NT2/D1 (cell line): ENCODE measurements at regions not wholly inside any gene's neighbourhood (a gene's known extent, or its start where the extent isn't known, plus 50 kb on each side); places are given as distances from the start of the nearest gene placed in this dataset.

ENCODE experiments used
- DNase-seq: peaks from one replicate; pipeline ENCODE4 v3.0.0-alpha.2; 2011; ENCODE audit warnings: low read depth, low spot score
- H3K27me3 ChIP-seq: 2 replicates; pipeline ENCODE4 v1.6.0; 2011; ENCODE audit warnings: mild to moderate bottlenecking; ENCODE audit not compliant: insufficient read length, insufficient read depth
- H3K36me3 ChIP-seq: 2 replicates; pipeline ENCODE4 v1.6.1; 2011; ENCODE audit warnings: mild to moderate bottlenecking, low read length, mixed read lengths; ENCODE audit not compliant: insufficient read depth, insufficient read length
- H3K4me1 ChIP-seq: 2 replicates; pipeline ENCODE4 v1.5.1; 2011; ENCODE audit not compliant: insufficient read depth, insufficient read length
- H3K4me3 ChIP-seq: 2 replicates; pipeline ENCODE4 v1.5.1; 2011; ENCODE audit warnings: low read depth; ENCODE audit not compliant: insufficient read length
- H3K9ac ChIP-seq: 2 replicates; pipeline ENCODE4 v1.6.0; 2011; ENCODE audit warnings: low read depth; ENCODE audit not compliant: insufficient read length
- H3K9me3 ChIP-seq: 2 replicates; pipeline ENCODE4 v1.5.1; 2011; ENCODE audit warnings: mild to moderate bottlenecking, low read length; ENCODE audit not compliant: insufficient read depth
- SUZ12 ChIP-seq: IDR thresholded peaks from 2 replicates; pipeline ENCODE4 v1.6.1; 2011; ENCODE audit not compliant: insufficient read length, insufficient read depth; ENCODE audit errors: extremely low read depth
- YY1 ChIP-seq: IDR thresholded peaks from 2 replicates; pipeline ENCODE4 v1.6.1; 2011; ENCODE audit not compliant: insufficient read length, insufficient read depth
- ZNF274 ChIP-seq: IDR thresholded peaks from 2 replicates; pipeline ENCODE4 v1.6.1; 2011; ENCODE audit warnings: mild to moderate bottlenecking, low read depth, low read length

DNA sequence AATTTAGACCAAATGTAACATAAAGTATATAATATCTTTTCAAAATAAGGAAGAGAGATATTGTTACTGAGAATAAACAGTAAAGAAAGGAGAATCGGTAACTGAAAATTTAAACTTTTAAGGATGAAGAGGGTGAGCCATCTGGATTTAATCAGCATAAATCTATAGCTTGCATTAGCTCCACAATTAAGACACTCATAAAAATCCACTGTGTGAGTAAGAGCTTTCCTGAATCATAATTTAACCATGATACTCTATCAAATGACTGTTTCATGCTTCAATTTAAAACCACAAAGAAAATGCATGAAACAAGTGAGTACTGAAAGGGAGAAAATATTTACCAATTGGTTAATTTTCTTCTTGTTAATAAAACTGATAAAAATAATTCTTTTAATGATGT lies 951.5 kb upstream of the SLIT2 start:
- Histone ChIP-seq H3K4me3 (no peak overlapping the region), H3K9me3 (no peaks in the 10 kb centered on the region), H3K27me3 (no peaks in the 10 kb centered on the region), H3K9ac (no peak overlapping the region), H3K36me3 (no peaks in the 10 kb centered on the region), H3K4me1 (no peaks in the 10 kb centered on the region)
- TF ChIP-seq SUZ12 (no peak), YY1 (no peak), ZNF274 (no peak)
- no peak for DNase-seq

DNA sequence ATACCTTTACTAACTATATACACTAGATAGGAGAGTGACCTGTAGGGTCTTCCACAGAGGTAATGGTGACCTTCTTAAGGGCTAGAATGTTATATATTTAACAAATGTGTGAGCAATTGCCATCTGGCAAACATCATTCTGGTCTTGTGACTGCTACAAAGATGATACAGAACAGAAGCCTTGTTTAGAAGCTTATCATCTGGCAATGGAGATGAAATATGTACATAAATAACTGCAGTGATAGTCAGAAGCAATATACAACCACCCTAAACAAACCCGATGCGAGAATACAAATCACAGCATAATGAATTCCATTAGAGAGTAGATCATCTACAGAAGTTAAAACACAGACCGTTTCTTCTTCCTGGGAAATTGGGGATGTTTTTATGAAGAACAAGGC lies 952.7 kb upstream of the SLIT2 start:
- Histone ChIP-seq H3K9me3 (no peaks in the 10 kb centered on the region), H3K4me3 (no peak overlapping the region), H3K9ac (no peak overlapping the region), H3K27me3 (no peaks in the 10 kb centered on the region), H3K4me1 (no peaks in the 10 kb centered on the region), H3K36me3 (no peaks in the 10 kb centered on the region)
- DNase-seq, result no peak
- TF ChIP-seq SUZ12 (no peak), YY1 (no peak), ZNF274 (no peak)

DNA sequence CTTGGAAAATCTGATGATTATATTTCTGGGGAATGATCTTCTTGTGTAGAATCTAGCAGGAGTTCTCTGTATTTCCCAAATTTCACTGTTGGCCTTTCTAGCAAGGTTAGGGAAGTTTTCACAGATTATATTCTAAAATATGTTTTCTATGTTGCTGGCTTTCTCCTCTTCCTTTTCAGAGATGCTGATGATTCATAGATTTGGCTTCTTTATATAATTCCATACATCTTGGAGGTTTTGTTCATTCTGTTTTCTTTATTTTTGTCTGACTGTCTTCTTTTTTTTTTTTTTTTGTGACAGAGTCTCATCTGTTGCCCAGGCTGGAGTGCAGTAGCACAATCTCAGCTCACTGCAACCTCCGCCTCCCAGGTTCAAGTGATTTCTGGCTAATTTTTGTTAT lies 957.9 kb upstream of the SLIT2 start:
- no peak overlapping the region for H3K9ac ChIP-seq

DNA sequence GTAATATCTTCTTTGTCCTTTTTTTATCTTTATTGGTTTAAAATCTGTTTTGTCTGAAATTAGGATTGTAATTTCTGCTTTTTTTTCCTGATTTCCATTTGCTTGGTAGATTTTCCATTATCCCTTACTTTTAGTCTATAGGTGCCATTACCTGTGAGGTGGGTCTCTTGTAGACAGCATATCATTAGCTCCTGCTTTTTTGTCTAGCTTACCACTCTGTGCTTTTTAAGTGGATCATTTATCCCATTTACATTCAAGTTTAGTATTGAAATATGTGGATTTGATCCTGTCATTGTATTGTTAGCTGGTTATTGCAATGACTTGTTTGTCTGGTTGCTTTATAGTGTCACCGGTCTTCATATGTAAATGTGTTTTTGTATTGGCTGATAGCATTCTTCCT lies 958.6 kb upstream of the SLIT2 start:
- Histone ChIP-seq H3K27me3 (no peaks in the 10 kb centered on the region), H3K4me1 (no peaks in the 10 kb centered on the region), H3K9ac (no peak overlapping the region), H3K9me3 (peaks cover 22% of the 10 kb centered on the region), H3K36me3 (no peaks in the 10 kb centered on the region), H3K4me3 (no peak overlapping the region)
- DNase-seq, result no peak
- TF ChIP-seq ZNF274 (no peak), YY1 (no peak), SUZ12 (no peak)

More for the DNA sequence above, 957.9 kb upstream of the SLIT2 start:
- peaks cover 22% of the 10 kb centered on the region for H3K9me3 ChIP-seq
- DNase-seq, result no peak
- H3K36me3 ChIP-seq, result no peaks in the 10 kb centered on the region
- H3K4me3 ChIP-seq, result no peak overlapping the region
- H3K4me1 ChIP-seq, result no peaks in the 10 kb centered on the region
- no peak for TF ChIP-seq ZNF274
- no peaks in the 10 kb centered on the region for H3K27me3 ChIP-seq

DNA sequence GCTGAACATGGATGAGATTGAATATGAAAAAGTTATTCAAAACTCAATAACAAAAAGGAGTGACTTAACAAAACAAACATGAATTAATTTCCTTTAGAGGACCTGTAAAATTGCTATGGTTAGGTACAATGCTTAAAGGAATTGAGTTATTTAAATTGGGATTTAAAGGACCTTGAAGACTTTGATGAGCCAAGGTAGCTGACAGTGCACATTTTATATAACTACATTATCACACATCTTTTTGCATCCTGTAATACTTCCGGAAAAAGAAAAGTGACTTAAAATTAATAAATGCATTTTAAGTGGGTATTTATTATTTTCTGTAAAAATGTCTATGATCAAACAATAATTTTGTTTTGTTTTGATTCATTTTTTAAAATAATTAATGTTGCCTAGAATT lies 964.8 kb upstream of the SLIT2 start:
- Histone ChIP-seq H3K27me3 (no peaks in the 10 kb centered on the region), H3K4me3 (no peak overlapping the region), H3K4me1 (no peaks in the 10 kb centered on the region), H3K9me3 (0 out of 2 replicates have a peak, but pooled peaks cover 6% of the 10 kb centered on the region), H3K36me3 (no peaks in the 10 kb centered on the region), H3K9ac (no peak overlapping the region)
- TF ChIP-seq YY1 (no peak), SUZ12 (no peak), ZNF274 (no peak)
- DNase-seq, result no peak

DNA sequence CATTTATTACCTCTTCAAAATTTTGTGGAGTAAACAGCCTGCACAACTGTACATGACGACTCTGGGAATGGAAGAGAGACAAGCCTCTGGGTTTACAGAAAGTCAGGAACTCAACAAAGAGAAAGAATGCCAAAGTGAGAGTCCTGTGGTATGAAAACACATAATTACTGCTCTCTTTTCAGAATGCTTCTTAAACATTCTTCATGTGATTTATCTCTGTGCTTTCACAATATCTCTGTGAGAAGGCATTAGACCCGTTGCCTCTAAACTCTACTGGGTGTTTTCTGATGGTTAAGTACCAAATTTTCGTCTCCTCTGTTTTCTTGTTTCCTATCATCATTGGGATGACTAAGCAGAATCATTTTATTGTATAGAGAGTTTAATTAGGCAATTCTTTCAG lies 966.6 kb upstream of the SLIT2 start:
- TF ChIP-seq SUZ12, result no peak
- no peak for TF ChIP-seq YY1
- TF ChIP-seq ZNF274, result no peak
- H3K36me3 ChIP-seq, result no peaks in the 10 kb centered on the region
- DNase-seq, result no peak
- H3K9me3 ChIP-seq, result peaks cover 13% of the 10 kb centered on the region; the same call in 1 of the 2 replicates
- no peaks in the 10 kb centered on the region for H3K4me1 ChIP-seq
- H3K4me3 ChIP-seq, result no peak overlapping the region
- no peak overlapping the region for H3K9ac ChIP-seq
- H3K27me3 ChIP-seq, result no peaks in the 10 kb centered on the region

DNA sequence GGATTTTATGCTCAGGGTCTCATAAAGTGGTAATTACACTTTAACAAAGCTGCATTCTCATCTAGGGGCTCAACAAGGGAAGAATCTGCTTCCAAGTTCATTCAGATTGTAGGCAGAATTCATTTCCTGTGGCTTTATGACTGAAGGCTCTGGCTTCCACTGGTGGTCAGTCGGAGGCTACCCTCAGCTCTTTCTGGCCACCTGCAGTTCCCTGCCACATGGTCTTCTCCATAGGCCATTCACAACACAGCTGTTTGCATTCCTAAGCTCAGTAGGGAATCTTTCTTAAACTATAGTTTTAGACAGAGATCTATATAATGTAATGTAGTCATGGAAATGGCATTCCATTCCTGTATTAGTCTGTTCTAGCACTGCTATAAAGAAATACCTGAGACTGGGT lies 973.0 kb upstream of the SLIT2 start:
- TF ChIP-seq SUZ12 (no peak), YY1 (no peak)
- H3K4me1 ChIP-seq, result no peaks in the 10 kb centered on the region
- H3K36me3 ChIP-seq, result no peaks in the 10 kb centered on the region
- no peak for DNase-seq
- no peak overlapping the region for H3K4me3 ChIP-seq
- H3K9me3 ChIP-seq, result peaks cover 20% of the 10 kb centered on the region
- H3K9ac ChIP-seq, result no peak overlapping the region
- no peaks in the 10 kb centered on the region for H3K27me3 ChIP-seq

DNA sequence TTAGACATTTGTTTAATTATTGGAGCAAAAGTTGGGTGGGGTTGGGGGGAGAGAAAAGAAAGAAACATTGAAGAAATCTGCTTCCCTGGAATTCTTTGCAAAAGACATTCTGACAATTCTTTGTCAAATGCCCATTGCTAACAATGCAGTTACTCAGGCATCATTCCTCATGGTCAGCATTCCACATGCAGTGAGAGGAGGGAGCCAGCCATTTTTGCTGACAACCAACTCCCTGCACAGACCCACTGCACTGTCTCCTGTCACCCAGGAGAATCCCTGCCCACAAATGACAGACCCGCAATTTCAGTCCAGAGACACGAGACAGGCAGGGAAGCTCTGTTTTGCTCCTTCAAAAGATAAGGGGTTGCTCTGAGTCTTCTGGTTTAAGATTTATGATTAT lies 985.1 kb upstream of the SLIT2 start:
- H3K4me3 ChIP-seq, result no peak overlapping the region
- peak; percentile 13 for DNase-seq
- H3K9ac ChIP-seq, result no peak overlapping the region
- H3K4me1 ChIP-seq, result no peaks in the 10 kb centered on the region
- no peaks in the 10 kb centered on the region for H3K27me3 ChIP-seq
- no peak for TF ChIP-seq ZNF274
- no peak for TF ChIP-seq YY1
- no peak for TF ChIP-seq SUZ12
- no peaks in the 10 kb centered on the region for H3K36me3 ChIP-seq
- no peaks in the 10 kb centered on the region for H3K9me3 ChIP-seq
